Adipose tissue (tissue), 3 donors: ENCODE measurements at regions not wholly inside any gene's neighbourhood (a gene's known extent, or its start where the extent isn't known, plus 50 kb on each side); places are given as distances from the start of the nearest gene placed in this dataset.

Experiments
- H3K27ac ChIP-seq: one replicate; pipeline ENCODE4 v1.5.1; 2013; ENCODE audit warnings: low read depth, low read length
- WGBS, 3 donors: extraction: QIAGEN DNeasy Blood & Tissue Kit; methylation state at CpG; one replicate each; pipeline ENCODE4 v1.1.7; 2013; 5-methylcytosine and 5-hydroxymethylcytosine counted together
- donor health status: healthy with polysubstance abuse.
- donor health status: Bipolar disorder and iron deficiency.
- donor health status: healthy.

GRCh38 chr12:93061473-93062419 is 132.7 kb upstream of the EEA1 start:
- no peak overlapping the region for H3K27ac ChIP-seq
- 50 to 66% (median 58%) methylated on average over 9 of the region's 9 CpGs for WGBS, 3 donors

- 84 to 94% (median 88%) methylated on average over 3 of the region's 3 CpGs for WGBS, 3 donors
- H3K27ac ChIP-seq = no peak overlapping the region
Measured at GRCh38 chr12:93065896-93066295, 136.8 kb upstream of the EEA1 start.

GRCh38 chr12:93072340-93072739 is 143.2 kb upstream of the EEA1 start:
- no peak overlapping the region for H3K27ac ChIP-seq
- 64 to 71% (median 66%) methylated on average over 4 of the region's 4 CpGs for WGBS, 3 donors

- 65 to 84% (median 77%) methylated on average over 4 of the region's 4 CpGs for WGBS, 3 donors
Measured at GRCh38 chr12:93073324-93073723, 144.2 kb upstream of the EEA1 start.

GRCh38 chr12:93078059-93078458 is 149.0 kb upstream of the EEA1 start:
- 52 to 71% (median 56%) methylated on average over 1 of the region's 1 CpG for WGBS, 3 donors
- no peak overlapping the region for H3K27ac ChIP-seq

More at GRCh38 chr12:93073324-93073723, 144.2 kb upstream of the EEA1 start:
- no peak overlapping the region for H3K27ac ChIP-seq

GRCh38 chr12:93078577-93078976 is 149.5 kb upstream of the EEA1 start:
- 94 to 96% (median 96%) methylated on average over 8 of the region's 8 CpGs for WGBS, 3 donors
- H3K27ac ChIP-seq = no peak overlapping the region

- no peak overlapping the region for H3K27ac ChIP-seq
- 87 to 91% (median 89%) methylated on average over 3 of the region's 3 CpGs for WGBS, 3 donors
Measured at GRCh38 chr12:93079271-93079670, 150.2 kb upstream of the EEA1 start.

GRCh38 chr12:93079976-93080375 is 150.9 kb upstream of the EEA1 start:
- H3K27ac ChIP-seq = no peak overlapping the region
- 81 to 90% (median 87%) methylated on average over 6 of the region's 6 CpGs for WGBS, 3 donors

- H3K27ac ChIP-seq = no peak overlapping the region
- WGBS, 3 donors = 46 to 85% (median 67%) methylated on average over 2 of the region's 2 CpGs
Measured at GRCh38 chr12:93080452-93080851, 151.4 kb upstream of the EEA1 start.

- 84 to 94% (median 90%) methylated on average over 10 of the region's 10 CpGs for WGBS, 3 donors
- no peak overlapping the region for H3K27ac ChIP-seq
Measured at GRCh38 chr12:93080994-93081809, 152.1 kb upstream of the EEA1 start.

GRCh38 chr12:93081810-93082165 is 152.7 kb upstream of the EEA1 start:
- no peak overlapping the region for H3K27ac ChIP-seq
- 96 to 99% (median 98%) methylated on average over 4 of the region's 4 CpGs for WGBS, 3 donors

GRCh38 chr12:93085383-93086287 is 156.5 kb upstream of the EEA1 start:
- no peak overlapping the region for H3K27ac ChIP-seq
- WGBS, 3 donors = 85 to 88% (median 88%) methylated on average over 4 of the region's 4 CpGs

- H3K27ac ChIP-seq = no peak overlapping the region
- 98 to 99% (median 99%) methylated on average over 3 of the region's 3 CpGs for WGBS, 3 donors
Measured at GRCh38 chr12:93086288-93086727, 157.2 kb upstream of the EEA1 start.

GRCh38 chr12:93087840-93088610 is 158.9 kb upstream of the EEA1 start:
- WGBS, 3 donors = 69 to 86% (median 76%) methylated on average over 6 of the region's 6 CpGs

GRCh38 chr12:93089805-93090569 is 160.9 kb upstream of the EEA1 start:
- H3K27ac ChIP-seq = no peak overlapping the region
- WGBS, 3 donors = 71 to 83% (median 74%) methylated on average over 5 of the region's 5 CpGs

More at GRCh38 chr12:93087840-93088610, 158.9 kb upstream of the EEA1 start:
- H3K27ac ChIP-seq = no peak overlapping the region

GRCh38 chr12:93090731-93091172 is 161.7 kb upstream of the EEA1 start:
- no peak overlapping the region for H3K27ac ChIP-seq
